ENCODE measurements at regions not wholly inside any gene's neighbourhood (a gene's known extent, or its start where the extent isn't known, plus 50 kb on each side); places are given as distances from the start of the nearest gene placed in this dataset.

- Mint-ChIP-seq H3K4me3 (no peak overlapping the region), H3K27ac (ENCODE audit: unreplicated experiment) (no peak overlapping the region), H3K9me3 (no peaks in the 10 kb centered on the region), H3K36me3 (ENCODE audit: low read depth) (no peaks in the 10 kb centered on the region), H3K27me3 (ENCODE audit: low read depth) (peaks cover 1% of the 10 kb centered on the region), H3K4me1 (peaks cover 22% of the 10 kb centered on the region)
- DNase-seq (ENCODE audit: low read depth, low spot score), result no peak
- TF ChIP-seq CTCF (conservative IDR thresholded peaks at IDR 0.05), result no peak
Observed at GRCh38 chr20:50308513-50309279, 118.1 kb downstream of the CEBPB start.

- DNase-seq (ENCODE audit: low read depth, low spot score), result no peak
- Mint-ChIP-seq H3K4me3 (no peak overlapping the region), H3K4me1 (peaks cover 22% of the 10 kb centered on the region)
Observed at GRCh38 chr20:50309280-50309763, 118.7 kb downstream of the CEBPB start.

GRCh38 chr20:50309764-50310672 lies 119.4 kb downstream of the CEBPB start:
- TF ChIP-seq CTCF (conservative IDR thresholded peaks at IDR 0.05), result no peak
- no peak overlapping the region for H3K27ac Mint-ChIP-seq (ENCODE audit: unreplicated experiment)
- no peaks in the 10 kb centered on the region for H3K36me3 Mint-ChIP-seq (ENCODE audit: low read depth)
- H3K9me3 Mint-ChIP-seq, result no peaks in the 10 kb centered on the region
- DNase-seq (ENCODE audit: low read depth, low spot score), result no peak
- peaks cover 24% of the 10 kb centered on the region for H3K4me1 Mint-ChIP-seq
- peaks cover 9% of the 10 kb centered on the region for H3K27me3 Mint-ChIP-seq (ENCODE audit: low read depth)
- H3K4me3 Mint-ChIP-seq, result no peak overlapping the region

More at GRCh38 chr20:50309280-50309763, 118.7 kb downstream of the CEBPB start:
- no peak overlapping the region for H3K27ac Mint-ChIP-seq (ENCODE audit: unreplicated experiment)
- no peaks in the 10 kb centered on the region for H3K9me3 Mint-ChIP-seq
- no peaks in the 10 kb centered on the region for H3K36me3 Mint-ChIP-seq (ENCODE audit: low read depth)
- no peak for TF ChIP-seq CTCF (conservative IDR thresholded peaks at IDR 0.05)
- peaks cover 6% of the 10 kb centered on the region for H3K27me3 Mint-ChIP-seq (ENCODE audit: low read depth)

GRCh38 chr20:50310673-50311051 lies 120.0 kb downstream of the CEBPB start:
- TF ChIP-seq CTCF (conservative IDR thresholded peaks at IDR 0.05), result no peak
- H3K4me1 Mint-ChIP-seq, result peaks cover 24% of the 10 kb centered on the region

GRCh38 chr20:50311308-50312001 lies 120.8 kb downstream of the CEBPB start:
- Mint-ChIP-seq H3K4me3 (no peak overlapping the region), H3K27me3 (ENCODE audit: low read depth) (peaks cover 11% of the 10 kb centered on the region), H3K9me3 (no peaks in the 10 kb centered on the region), H3K27ac (ENCODE audit: unreplicated experiment) (no peak overlapping the region), H3K4me1 (peaks cover 17% of the 10 kb centered on the region), H3K36me3 (ENCODE audit: low read depth) (no peaks in the 10 kb centered on the region)
- no peak for TF ChIP-seq CTCF (conservative IDR thresholded peaks at IDR 0.05)
- no peak for DNase-seq (ENCODE audit: low read depth, low spot score)

More at GRCh38 chr20:50310673-50311051, 120.0 kb downstream of the CEBPB start:
- H3K27ac Mint-ChIP-seq (ENCODE audit: unreplicated experiment), result no peak overlapping the region
- no peaks in the 10 kb centered on the region for H3K9me3 Mint-ChIP-seq
- H3K36me3 Mint-ChIP-seq (ENCODE audit: low read depth), result no peaks in the 10 kb centered on the region
- no peak for DNase-seq (ENCODE audit: low read depth, low spot score)
- peaks cover 9% of the 10 kb centered on the region for H3K27me3 Mint-ChIP-seq (ENCODE audit: low read depth)
- no peak overlapping the region for H3K4me3 Mint-ChIP-seq

Data from neural crest cell (in vitro differentiated cells).